ENCODE measurements at regions not wholly inside any gene's neighbourhood (a gene's known extent, or its start where the extent isn't known, plus 50 kb on each side); places are given as distances from the start of the nearest gene placed in this dataset.

DNA sequence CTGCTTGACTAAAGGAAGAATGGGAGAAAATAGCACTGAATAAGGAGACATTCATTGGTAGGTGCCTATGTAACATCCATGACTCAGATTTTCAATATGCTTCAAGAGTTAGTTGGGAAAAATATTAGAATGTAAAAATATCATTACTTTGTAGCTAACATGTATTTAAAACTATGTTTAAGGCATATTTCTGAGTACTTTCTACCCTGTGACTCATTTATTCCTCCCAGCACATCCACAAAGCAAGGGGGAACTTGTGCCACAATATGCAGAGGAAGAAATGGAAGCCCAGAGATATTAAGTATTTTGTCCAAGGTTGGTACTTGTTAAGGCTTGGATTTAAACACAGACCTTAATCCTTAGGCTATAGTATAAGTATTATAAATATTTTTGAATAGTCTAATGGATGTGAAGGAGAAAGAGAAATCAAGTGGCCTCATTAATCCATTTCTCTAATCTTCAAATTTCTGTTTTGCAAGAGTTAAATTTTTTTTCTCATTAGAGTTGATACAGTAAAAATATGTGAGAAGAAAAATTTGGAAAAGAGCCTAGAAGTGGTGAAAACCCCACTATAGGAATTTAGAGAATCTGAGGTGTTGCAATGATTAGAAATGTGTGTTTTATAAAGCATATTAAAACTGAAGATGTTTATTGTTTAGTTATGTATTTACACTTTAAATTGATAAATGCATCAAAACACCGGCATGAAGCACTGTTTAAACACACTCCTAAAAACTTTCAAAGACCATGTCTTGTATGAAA lies 149.3 kb upstream of the GYPA start:
- CTCF ChIA-PET: no interaction called here
- DNase-seq (ENCODE audit: low read depth): no peak
- TF ChIP-seq, protein P1, sequence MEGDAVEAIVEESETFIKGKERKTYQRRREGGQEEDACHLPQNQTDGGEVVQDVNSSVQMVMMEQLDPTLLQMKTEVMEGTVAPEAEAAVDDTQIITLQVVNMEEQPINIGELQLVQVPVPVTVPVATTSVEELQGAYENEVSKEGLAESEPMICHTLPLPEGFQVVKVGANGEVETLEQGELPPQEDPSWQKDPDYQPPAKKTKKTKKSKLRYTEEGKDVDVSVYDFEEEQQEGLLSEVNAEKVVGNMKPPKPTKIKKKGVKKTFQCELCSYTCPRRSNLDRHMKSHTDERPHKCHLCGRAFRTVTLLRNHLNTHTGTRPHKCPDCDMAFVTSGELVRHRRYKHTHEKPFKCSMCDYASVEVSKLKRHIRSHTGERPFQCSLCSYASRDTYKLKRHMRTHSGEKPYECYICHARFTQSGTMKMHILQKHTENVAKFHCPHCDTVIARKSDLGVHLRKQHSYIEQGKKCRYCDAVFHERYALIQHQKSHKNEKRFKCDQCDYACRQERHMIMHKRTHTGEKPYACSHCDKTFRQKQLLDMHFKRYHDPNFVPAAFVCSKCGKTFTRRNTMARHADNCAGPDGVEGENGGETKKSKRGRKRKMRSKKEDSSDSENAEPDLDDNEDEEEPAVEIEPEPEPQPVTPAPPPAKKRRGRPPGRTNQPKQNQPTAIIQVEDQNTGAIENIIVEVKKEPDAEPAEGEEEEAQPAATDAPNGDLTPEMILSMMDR (IDR thresholded peaks at IDR 0.05; ENCODE audit: insufficient read depth, low read depth, low read length): no peak

DNA sequence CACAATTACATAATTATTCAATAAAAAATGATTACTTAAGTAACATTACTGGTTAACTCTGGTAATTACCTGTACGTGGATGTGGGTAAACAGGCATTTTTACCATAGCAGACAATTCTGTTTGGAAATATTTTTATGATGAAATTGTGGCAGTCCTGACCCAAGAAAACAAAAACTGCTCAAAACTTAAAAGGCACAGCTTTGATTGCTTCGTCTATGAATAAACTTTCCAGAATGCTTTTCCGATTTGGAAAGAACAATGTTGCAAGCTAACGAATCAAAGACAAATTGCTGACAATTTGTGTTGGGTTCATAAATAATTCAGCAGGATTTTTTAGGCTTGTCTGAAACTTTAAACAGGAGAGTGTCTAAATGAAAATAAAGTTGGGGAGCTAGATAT lies 150.6 kb upstream of the GYPA start:
- ChIA-PET POLR2A (no interaction called here), CTCF (no interaction called here)
- DNase-seq (ENCODE audit: low read depth): no peak
- TF ChIP-seq, protein P1 (IDR thresholded peaks at IDR 0.05; ENCODE audit: insufficient read depth, low read depth, low read length): no peak
- H3K36me3 ChIP-seq (ENCODE audit: control insufficient read depth, insufficient read depth, low read length): no peaks in the 10 kb centered on the region
- H3K4me3 ChIP-seq (ENCODE audit: low read depth, low read length): no peak overlapping the region
- H3K27me3 ChIP-seq (ENCODE audit: control insufficient read depth, insufficient read depth, low read length): no peaks in the 10 kb centered on the region

More for the DNA sequence above, 149.3 kb upstream of the GYPA start:
- no peaks in the 10 kb centered on the region for H3K27me3 ChIP-seq (ENCODE audit: control insufficient read depth, insufficient read depth, low read length)
- no peaks in the 10 kb centered on the region for H3K36me3 ChIP-seq (ENCODE audit: control insufficient read depth, insufficient read depth, low read length)
- POLR2A ChIA-PET: no interaction called here
- no peak overlapping the region for H3K4me3 ChIP-seq (ENCODE audit: low read depth, low read length)

DNA sequence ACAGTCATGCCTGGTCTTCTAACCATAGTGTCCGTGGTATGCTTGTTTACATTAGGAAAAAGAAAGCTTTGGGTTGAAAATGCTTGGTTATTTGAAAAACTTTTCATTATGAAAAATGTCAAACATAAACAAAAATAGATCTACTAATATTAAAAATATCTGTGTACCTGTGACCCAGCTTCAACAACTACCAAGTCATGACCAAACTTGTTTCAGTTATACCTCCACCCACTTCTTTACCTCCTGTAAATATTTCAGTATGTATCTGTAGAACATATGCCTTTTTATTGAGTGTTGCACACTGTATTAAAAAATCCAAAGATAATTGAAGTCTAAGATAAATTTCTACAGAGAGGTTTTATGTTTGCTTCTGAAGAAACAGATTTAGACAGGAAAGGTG lies 153.7 kb upstream of the GYPA start:
- TF ChIP-seq, protein P1 (IDR thresholded peaks at IDR 0.05; ENCODE audit: insufficient read depth, low read depth, low read length): no peak
- H3K36me3 ChIP-seq (ENCODE audit: control insufficient read depth, insufficient read depth, low read length): no peaks in the 10 kb centered on the region
- no peak overlapping the region for H3K4me3 ChIP-seq (ENCODE audit: low read depth, low read length)
- ChIA-PET CTCF (no interaction called here), POLR2A (no interaction called here)
- no peaks in the 10 kb centered on the region for H3K27me3 ChIP-seq (ENCODE audit: control insufficient read depth, insufficient read depth, low read length)
- no peak for DNase-seq (ENCODE audit: low read depth)

DNA sequence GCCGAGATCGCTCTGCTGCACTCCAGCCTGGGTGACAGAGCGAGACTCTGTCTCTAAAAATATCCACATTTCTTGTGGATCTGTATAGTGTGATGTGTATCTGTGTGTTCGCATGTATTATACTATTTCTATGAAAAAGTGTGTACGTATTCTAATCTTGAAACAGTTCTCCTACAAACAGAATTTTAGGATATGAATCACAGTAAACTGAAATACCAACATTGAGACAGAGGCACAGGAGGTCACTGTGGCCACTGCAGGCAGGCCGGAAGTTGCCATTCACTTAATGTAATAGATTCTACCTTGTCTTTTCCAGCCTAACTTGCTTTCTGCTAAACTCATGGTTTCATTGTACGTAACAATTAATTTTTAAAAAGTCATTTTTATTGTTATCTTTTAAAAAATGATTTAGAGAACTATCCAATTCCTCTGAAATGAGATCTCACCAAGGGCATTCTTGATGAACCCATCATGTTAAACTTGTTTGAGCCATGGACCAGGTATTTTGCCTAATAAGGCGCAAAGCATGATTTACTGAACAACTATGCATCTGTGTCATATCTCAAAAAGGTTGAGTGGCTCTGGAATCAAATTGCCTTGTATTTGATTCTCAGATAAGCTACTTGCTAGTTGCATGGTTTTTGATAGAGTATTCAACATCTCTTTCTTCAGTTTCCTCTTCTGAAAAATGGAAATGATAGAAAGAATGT lies 154.9 kb upstream of the GYPA start:
- ChIA-PET POLR2A (no interaction called here), CTCF (no interaction called here)
- no peaks in the 10 kb centered on the region for H3K27me3 ChIP-seq (ENCODE audit: control insufficient read depth, insufficient read depth, low read length)
- H3K36me3 ChIP-seq (ENCODE audit: control insufficient read depth, insufficient read depth, low read length): no peaks in the 10 kb centered on the region
- TF ChIP-seq, protein P1 (IDR thresholded peaks at IDR 0.05; ENCODE audit: insufficient read depth, low read depth, low read length): no peak
- no peak for DNase-seq (ENCODE audit: low read depth)
- no peak overlapping the region for H3K4me3 ChIP-seq (ENCODE audit: low read depth, low read length)

DNA sequence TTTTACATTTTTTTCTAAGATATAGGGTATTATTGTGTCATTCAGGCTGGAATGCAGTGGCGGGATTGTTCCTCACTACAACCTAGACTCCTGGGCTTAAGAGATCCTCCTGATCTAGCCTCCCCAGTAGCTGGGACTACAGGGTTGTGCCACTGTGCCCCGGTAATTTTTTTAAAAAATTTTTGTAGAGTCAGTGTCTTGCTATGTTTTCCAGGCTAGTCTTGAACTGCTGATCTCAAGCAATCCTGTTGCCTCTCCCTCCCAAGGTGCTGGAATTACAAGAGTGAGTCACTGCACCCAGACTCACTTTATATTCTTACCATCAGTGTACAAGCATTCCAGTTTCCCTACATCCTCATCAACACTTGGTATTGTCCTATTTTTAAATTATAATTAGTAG lies 156.4 kb upstream of the GYPA start:
- TF ChIP-seq, protein P1 (IDR thresholded peaks at IDR 0.05; ENCODE audit: insufficient read depth, low read depth, low read length): no peak
- DNase-seq (ENCODE audit: low read depth): no peak
- Histone ChIP-seq H3K36me3 (ENCODE audit: control insufficient read depth, insufficient read depth, low read length) (no peaks in the 10 kb centered on the region), H3K27me3 (ENCODE audit: control insufficient read depth, insufficient read depth, low read length) (no peaks in the 10 kb centered on the region), H3K4me3 (ENCODE audit: low read depth, low read length) (no peak overlapping the region)
- POLR2A ChIA-PET: no interaction called here
- CTCF ChIA-PET: no interaction called here
